NCI-H524 (cell line): ENCODE measurements at regions not wholly inside any gene's neighbourhood (a gene's known extent, or its start where the extent isn't known, plus 50 kb on each side); places are given as distances from the start of the nearest gene placed in this dataset.
"Not testable (repeated sequence)": the region's sequence is repeated elsewhere in the genome, so short reads cannot be mapped to it uniquely, and the experiment has no call there.

Source experiments
- DNase-seq, 2 experiments: peaks; one replicate each; lab custom pipeline; 2025; lab: John Stamatoyannopoulos, UW

GRCh38 chr2:114066186-114066747, 176.4 kb downstream of the ACTR3 start:
- no peak for DNase-seq

DNA sequence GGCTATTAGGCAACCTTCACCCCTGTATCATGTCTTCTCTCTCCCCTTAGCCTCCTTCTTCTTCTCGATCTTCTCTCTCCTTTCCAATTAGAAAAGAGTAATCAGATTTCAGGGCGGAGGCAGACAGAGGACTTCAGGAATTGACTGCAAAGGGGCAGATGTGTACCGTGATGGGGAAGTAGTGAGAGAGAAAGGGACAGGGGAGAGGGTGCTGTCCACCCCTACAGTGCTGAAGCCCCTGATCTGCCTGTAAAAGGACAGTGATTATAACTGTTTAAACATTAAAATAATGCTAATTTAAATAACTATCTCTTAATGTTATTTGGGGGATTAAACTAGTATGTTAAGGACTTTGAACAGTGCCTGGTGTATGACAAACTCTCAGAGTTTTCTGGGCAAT, 178.5 kb downstream of the ACTR3 start:
- no peak for DNase-seq

DNA sequence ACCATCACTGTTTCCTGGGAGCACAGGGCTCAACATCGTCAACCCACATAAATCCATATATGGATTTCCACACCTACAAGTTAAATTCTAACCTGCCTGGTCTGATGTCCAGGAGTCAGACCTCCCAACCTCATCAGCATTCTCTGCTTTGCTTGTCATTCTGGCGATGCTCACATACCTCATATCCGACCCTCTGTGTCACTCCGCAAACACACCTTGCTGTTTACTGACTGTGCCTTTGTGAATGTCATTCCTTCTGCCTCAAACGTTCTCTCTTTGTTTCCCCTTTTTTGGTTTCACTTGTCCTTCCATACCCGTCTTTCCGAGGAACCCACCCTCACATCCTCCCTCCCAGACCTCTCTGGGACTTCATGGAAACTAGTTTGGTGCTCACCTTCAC, 187.1 kb downstream of the ACTR3 start:
- no peak for DNase-seq

DNA sequence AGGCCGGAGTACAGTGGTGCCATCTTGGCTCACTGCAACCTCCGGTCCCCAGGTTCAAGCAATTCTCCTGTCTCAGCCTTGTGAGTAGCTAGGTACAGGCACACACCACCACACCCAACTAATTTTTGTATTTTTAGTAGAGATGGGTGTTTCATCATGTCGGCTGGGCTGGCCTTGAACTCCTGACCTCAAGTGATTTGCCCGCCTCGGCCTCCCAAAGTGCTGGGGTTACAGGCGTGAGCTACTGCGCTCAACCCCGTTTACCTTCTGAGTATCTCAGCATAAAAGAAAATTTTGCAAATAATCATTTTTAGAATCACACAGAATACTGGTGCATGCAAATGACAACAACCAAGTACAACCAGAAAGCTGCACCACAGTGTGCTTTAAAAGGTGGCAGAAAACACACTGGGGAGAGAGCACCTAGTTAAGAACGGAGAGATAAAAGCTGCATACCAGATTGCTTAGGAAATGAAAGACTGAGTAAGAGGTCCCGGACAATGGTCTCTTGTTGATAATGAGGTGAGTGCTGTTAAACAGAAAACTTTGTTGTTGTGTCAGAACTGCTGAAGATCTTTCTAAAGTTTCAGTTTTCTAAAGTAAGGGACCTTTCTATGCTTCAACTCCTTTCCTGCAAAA, 189.6 kb downstream of the ACTR3 start:
- DNase-seq, result no peak

GRCh38 chr2:114082731-114083433, 193.0 kb downstream of the ACTR3 start:
- no peak for DNase-seq

DNA sequence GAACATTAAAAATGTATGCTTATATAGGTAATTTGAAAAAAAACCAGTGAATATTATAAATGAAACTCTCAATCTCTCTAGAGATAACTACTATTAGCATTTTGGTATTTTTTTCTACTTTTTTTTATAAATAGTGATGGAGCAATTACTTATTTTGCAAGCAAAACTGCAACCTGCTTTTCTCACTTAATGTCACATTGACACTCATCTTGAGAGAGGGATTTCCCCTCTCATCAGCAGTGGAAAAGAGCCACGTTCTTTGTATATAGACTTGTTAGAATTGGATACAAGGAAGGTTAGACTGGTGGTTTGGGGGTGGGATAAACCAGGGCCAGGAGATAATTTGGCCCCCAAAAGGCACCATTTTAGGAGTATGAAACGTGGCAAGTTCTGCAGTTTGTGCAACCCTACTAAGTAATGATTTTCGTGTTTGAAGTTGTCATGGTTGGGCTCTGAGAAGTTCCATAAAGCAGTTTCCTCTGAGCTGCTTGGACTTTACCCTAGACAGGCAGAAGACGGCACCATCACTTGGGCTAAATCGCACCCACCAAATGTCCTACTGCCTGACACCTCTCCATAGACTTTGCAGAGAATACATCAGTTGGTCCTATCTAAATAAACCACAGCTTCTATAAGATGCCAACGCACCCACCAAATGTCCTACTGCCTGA, 194.0 kb downstream of the ACTR3 start:
- no peak for DNase-seq

- no peak for DNase-seq
Observed at GRCh38 chr2:114085238-114085637, 195.3 kb downstream of the ACTR3 start.

- no peak for DNase-seq
Observed at GRCh38 chr2:114085992-114086391, 196.1 kb downstream of the ACTR3 start.

GRCh38 chr2:114089636-114090319, 199.9 kb downstream of the ACTR3 start:
- no peak for DNase-seq

DNA sequence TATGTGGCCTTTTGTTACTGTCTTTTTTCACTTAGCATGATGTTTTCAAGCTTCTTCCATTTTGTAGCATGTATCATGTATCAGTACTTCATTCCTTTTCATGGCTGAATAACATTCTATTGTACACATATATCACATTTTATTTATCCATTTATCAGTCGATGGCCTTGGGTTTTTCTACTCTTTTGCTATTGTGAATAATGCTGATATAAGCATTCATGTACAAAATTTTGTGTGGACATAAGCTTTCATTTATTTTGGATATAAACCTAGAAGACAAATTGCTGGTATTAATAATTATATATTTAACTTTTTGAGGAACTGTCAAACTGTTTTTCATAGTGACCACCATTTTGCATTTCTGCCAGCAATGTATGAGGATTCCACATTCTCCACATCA, 201.1 kb downstream of the ACTR3 start:
- DNase-seq, result no peak

DNA sequence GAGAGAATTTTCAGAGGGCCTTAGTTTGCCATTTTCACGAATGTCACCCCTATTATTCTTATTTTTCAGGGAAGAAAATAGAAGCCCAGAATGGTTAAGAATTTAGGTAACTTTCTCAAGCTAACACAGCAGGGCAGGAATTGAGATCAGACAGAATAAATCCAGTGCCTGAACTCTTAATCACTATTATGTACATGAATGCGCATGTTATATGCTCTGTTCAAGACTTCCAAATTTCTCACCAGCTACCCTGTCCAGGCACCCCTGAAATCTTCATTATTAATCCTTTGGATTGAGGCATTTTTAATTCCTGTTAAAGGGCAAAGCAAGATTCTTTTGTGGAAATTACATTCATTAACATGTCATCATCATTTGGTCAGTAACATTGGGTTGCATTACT, 218.4 kb downstream of the ACTR3 start:
- DNase-seq, result no peak

- no peak for DNase-seq
Observed at GRCh38 chr2:114108824-114109416, 219.0 kb downstream of the ACTR3 start.

DNA sequence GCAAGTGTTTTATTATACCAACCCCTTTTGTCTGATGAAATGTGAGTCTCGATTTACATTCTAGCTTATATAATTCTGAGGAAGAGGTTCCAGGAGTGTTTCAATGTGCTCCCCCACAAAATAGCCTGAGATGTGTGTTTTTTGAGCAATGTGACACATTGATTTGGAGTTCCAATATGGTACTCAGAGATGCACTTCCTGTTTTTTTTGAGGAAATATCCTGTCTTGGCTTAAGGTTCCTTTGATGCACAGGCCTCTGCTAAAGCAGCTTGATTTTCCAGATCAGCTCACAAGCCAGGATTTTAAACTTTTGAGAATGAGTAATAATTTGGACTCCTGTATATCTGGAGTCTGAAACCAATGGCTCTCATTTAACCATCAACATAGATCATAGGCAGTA, 221.4 kb downstream of the ACTR3 start:
- DNase-seq, result no peak

DNA sequence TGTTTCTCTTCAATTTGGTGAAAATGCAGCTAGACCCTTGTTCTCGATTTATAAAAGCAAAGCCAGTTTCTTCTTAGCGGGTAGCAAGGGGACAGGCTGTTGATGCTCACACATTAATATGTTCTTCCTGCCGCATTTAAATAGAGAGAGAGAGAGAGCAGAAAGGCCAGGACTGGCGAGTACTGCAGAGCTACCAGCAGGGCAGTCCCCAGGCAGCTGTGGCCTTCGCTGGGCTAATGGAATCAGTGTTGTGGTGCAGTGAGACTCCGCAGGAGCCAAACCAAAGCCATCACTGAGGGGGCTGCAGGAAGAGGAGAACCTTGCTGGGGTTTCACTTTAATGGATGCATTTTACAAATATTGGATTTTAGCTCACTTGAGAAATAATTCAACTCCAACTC, 223.6 kb downstream of the ACTR3 start:
- no peak for DNase-seq

GRCh38 chr2:114118088-114118487, 228.2 kb downstream of the ACTR3 start:
- no peak for DNase-seq

GRCh38 chr2:114119862-114120261, 230.0 kb downstream of the ACTR3 start:
- no peak for DNase-seq

- no peak for DNase-seq
Observed at GRCh38 chr2:114122930-114123329, 233.0 kb downstream of the ACTR3 start.

GRCh38 chr2:114123925-114124324, 234.0 kb downstream of the ACTR3 start:
- no peak for DNase-seq

GRCh38 chr2:114127372-114127771, 237.5 kb downstream of the ACTR3 start:
- no peak for DNase-seq

GRCh38 chr2:114128263-114128662, 238.4 kb downstream of the ACTR3 start:
- DNase-seq, result no peak

DNA sequence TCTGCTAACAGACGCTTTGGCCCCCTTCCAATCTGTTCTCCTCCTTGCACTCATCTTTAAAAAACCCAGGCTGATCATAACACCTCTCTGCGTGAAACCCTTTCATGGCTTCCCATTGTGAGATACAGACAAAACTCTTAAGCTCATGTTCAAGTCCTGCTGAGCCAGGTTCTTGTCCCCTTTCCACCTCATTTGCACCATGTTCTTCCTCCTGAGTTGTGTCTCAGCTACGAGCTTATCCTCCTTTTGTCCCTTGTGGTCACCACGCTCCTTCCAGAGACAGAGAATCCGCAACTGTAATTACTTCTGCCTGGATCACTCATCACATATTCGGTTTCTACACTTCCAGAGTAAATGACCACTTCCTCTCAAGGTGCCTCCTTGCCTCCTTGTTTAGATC, 238.8 kb downstream of the ACTR3 start:
- DNase-seq, result no peak

DNA sequence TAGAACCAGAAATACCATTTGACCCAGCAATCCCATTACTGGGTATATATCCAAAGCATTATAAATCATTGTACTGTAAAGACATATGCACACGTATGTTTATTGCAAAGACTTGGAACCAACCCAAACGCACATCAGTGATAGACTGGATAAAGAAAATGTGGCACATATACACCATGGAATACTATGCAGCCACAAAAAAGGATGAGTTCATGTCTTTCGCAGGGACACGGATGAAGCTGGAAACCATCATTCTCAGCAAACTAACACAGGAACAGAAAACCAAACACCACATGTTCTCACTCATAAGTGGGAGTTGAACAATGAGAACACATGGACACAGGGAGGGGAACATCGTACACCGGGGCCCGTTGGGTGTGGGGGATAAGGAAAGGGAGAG, 242.2 kb downstream of the ACTR3 start:
- not testable (repeated sequence) for DNase-seq
